ENCODE measurements at regions not wholly inside any gene's neighbourhood (a gene's known extent, or its start where the extent isn't known, plus 50 kb on each side); places are given as distances from the start of the nearest gene placed in this dataset.

DNA sequence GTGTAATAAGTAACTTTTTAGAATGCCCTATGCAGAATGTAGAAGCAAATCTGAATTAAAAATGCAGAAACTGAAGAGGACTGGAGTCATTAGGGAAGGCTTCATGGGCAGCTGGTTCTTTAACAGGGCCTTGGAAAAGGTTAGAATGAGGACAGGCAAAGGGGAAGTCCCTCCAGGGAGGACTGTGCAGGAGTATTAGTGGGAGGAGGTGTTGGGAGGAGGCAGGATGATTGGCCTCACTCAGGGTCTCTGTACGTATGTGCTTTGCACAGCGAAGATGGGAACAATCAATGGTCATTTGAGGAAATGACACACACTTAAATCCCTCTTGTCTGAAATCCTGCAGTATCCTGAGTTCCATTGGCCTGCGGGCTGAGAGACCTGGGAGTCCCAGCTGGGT, 119.7 kb downstream of the PTCSC3 start:
- WGBS (ENCODE audit: insufficient coverage, low coverage, low lambda C conversion rate, missing lambda C conversion rate), result 82% methylated on average over 3 of the region's 3 CpGs
- intact Hi-C loops (cut with DNase I), result no loop called here
- TF ChIP-seq POLR2A (IDR thresholded peaks at IDR 0.05), result no peak
- TF ChIP-seq, protein P1, sequence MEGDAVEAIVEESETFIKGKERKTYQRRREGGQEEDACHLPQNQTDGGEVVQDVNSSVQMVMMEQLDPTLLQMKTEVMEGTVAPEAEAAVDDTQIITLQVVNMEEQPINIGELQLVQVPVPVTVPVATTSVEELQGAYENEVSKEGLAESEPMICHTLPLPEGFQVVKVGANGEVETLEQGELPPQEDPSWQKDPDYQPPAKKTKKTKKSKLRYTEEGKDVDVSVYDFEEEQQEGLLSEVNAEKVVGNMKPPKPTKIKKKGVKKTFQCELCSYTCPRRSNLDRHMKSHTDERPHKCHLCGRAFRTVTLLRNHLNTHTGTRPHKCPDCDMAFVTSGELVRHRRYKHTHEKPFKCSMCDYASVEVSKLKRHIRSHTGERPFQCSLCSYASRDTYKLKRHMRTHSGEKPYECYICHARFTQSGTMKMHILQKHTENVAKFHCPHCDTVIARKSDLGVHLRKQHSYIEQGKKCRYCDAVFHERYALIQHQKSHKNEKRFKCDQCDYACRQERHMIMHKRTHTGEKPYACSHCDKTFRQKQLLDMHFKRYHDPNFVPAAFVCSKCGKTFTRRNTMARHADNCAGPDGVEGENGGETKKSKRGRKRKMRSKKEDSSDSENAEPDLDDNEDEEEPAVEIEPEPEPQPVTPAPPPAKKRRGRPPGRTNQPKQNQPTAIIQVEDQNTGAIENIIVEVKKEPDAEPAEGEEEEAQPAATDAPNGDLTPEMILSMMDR (IDR thresholded peaks at IDR 0.05), result no peak
- ATAC-seq, result no peak
- Histone ChIP-seq H3K27ac (no peak overlapping the region), H3K9me3 (no peaks in the 10 kb centered on the region), H3K4me3 (no peak overlapping the region), H3K4me1 (peaks cover 0 to 21% (median 7%) of the 10 kb centered on the region in 4 donors), H3K27me3 (no peaks in the 10 kb centered on the region), H3K36me3 (no peaks in the 10 kb centered on the region)
- no peak for DNase-seq

DNA sequence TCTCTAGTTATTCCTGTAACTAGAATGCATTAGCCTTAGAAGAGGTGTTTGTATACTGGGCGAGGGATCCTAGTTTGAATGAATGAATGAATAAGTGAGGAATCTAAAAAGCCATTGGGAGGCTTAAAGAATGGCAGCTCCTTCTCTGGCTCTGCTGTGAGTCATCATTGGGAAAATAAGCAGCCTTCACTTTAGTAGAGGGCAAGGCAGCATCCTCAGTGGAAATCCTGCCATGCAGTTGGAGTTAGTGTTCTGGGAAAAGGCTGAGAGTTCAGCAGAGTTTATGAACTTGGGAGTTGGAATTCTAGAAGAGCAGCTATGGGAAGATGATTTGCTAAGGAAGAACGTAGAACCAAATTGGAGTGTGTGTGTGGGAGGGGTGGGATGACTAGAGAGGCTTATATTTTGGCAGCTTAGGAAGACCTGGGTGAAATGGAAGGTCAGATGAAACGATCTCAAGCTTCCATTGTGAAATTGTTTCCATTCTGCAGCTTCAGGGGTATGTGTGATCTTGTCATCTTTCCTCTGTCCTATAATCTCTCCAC, 120.8 kb downstream of the PTCSC3 start:
- no peak for DNase-seq
- TF ChIP-seq, protein P1 (IDR thresholded peaks at IDR 0.05), result no peak
- TF ChIP-seq POLR2A (IDR thresholded peaks at IDR 0.05), result no peak

GRCh38 chr14:36055052-36055378, 121.5 kb downstream of the PTCSC3 start:
- ATAC-seq (peak; percentile 16 to 53 (median 34)), DNase-seq (no peak)
- 40% methylated on average over 1 of the region's 3 CpGs for WGBS (ENCODE audit: insufficient coverage, low coverage, low lambda C conversion rate, missing lambda C conversion rate)
- TF ChIP-seq, protein P1 (IDR thresholded peaks at IDR 0.05), result no peak
- TF ChIP-seq POLR2A (IDR thresholded peaks at IDR 0.05), result no peak
- Histone ChIP-seq H3K27ac (peak overlapping the region in 1 of 3 donors; percentile 58), H3K4me1 (peaks cover 0 to 21% (median 7%) of the 10 kb centered on the region in 4 donors), H3K9me3 (no peaks in the 10 kb centered on the region), H3K36me3 (no peaks in the 10 kb centered on the region), H3K27me3 (no peaks in the 10 kb centered on the region), H3K4me3 (no peak overlapping the region)
- intact Hi-C loops (cut with DNase I), result no loop called here

More for the DNA sequence above, 120.8 kb downstream of the PTCSC3 start:
- Histone ChIP-seq H3K27me3 (no peaks in the 10 kb centered on the region), H3K27ac (no peak overlapping the region), H3K4me1 (peaks cover 0 to 21% (median 7%) of the 10 kb centered on the region in 4 donors), H3K9me3 (no peaks in the 10 kb centered on the region), H3K4me3 (no peak overlapping the region), H3K36me3 (no peaks in the 10 kb centered on the region)
- intact Hi-C loops (cut with DNase I), result no loop called here
- ATAC-seq, result no peak
- 56% methylated on average over 3 of the region's 3 CpGs for WGBS (ENCODE audit: insufficient coverage, low coverage, low lambda C conversion rate, missing lambda C conversion rate)

GRCh38 chr14:36054353-36055051, 122.0 kb downstream of the PTCSC3 start:
- DNase-seq, result peak; percentile 63 to 81 (median 79)
- peak overlapping the region in 1 of 3 donors; percentile 58 for H3K27ac ChIP-seq

More at GRCh38 chr14:36054353-36055051, 122.0 kb downstream of the PTCSC3 start:
- H3K36me3 ChIP-seq, result no peaks in the 10 kb centered on the region
- peaks cover 0 to 21% (median 7%) of the 10 kb centered on the region in 4 donors for H3K4me1 ChIP-seq
- intact Hi-C loops (cut with DNase I), result no loop called here
- TF ChIP-seq, protein P1 (IDR thresholded peaks at IDR 0.05), result no peak
- TF ChIP-seq POLR2A (IDR thresholded peaks at IDR 0.05), result no peak
- H3K9me3 ChIP-seq, result no peaks in the 10 kb centered on the region
- H3K27me3 ChIP-seq, result no peaks in the 10 kb centered on the region
- H3K4me3 ChIP-seq, result no peak overlapping the region
- peak; percentile 97 to 98 (median 98) for ATAC-seq
- 21% methylated on average over 3 of the region's 3 CpGs for whole genome bisulfite sequencing (ENCODE audit: insufficient coverage, low coverage, low lambda C conversion rate, missing lambda C conversion rate)

Data from right lobe of liver (tissue), 6 donors.